H9 (cell line): ENCODE measurements at regions not wholly inside any gene's neighbourhood (a gene's known extent, or its start where the extent isn't known, plus 50 kb on each side); places are given as distances from the start of the nearest gene placed in this dataset.

Source experiments
- DNase-seq: peaks from one replicate; pipeline ENCODE4 v3.0.0-alpha.2; 2017
- H2AFZ ChIP-seq: one replicate; pipeline ENCODE4 v1.6.1; 2013; ENCODE audit warnings: mild to moderate bottlenecking, low read length, control low read depth, moderate library complexity
- H2AK5ac ChIP-seq: 2 replicates; pipeline ENCODE4 v1.6.1; 2013; ENCODE audit warnings: low read length, control low read depth, mixed read lengths; ENCODE audit not compliant: insufficient read length
- H2BK120ac ChIP-seq: one replicate; pipeline ENCODE4 v1.6.1; 2013; ENCODE audit warnings: low read depth, mild to moderate bottlenecking, low read length, control low read depth, inconsistent platforms; ENCODE audit not compliant: poor library complexity, severe bottlenecking
- H2BK12ac ChIP-seq: 2 replicates; pipeline ENCODE4 v1.6.1; 2013; ENCODE audit warnings: low read length, control low read depth, mixed read lengths, low read depth; ENCODE audit not compliant: insufficient read length
- H2BK15ac ChIP-seq: 2 replicates; pipeline ENCODE4 v1.6.1; 2013; ENCODE audit warnings: low read depth, low read length, control low read depth
- H2BK20ac ChIP-seq: one replicate; pipeline ENCODE4 v1.6.1; 2013; ENCODE audit warnings: low read depth, mild to moderate bottlenecking, low read length, control low read depth, inconsistent platforms; ENCODE audit not compliant: poor library complexity, severe bottlenecking
- H2BK5ac ChIP-seq: 2 replicates; pipeline ENCODE4 v1.6.1; 2013; ENCODE audit warnings: low read length, control low read depth, mixed read lengths; ENCODE audit not compliant: insufficient read length
- H3K14ac ChIP-seq: 2 replicates; pipeline ENCODE4 v1.6.1; 2013; ENCODE audit warnings: low read length, control low read depth; ENCODE audit not compliant: insufficient read depth
- H3K18ac ChIP-seq: 2 replicates; pipeline ENCODE4 v1.6.1; 2013; ENCODE audit warnings: low read depth, mild to moderate bottlenecking, mixed read lengths, low read length, control low read depth; ENCODE audit not compliant: insufficient read length
- H3K23ac ChIP-seq: 2 replicates; pipeline ENCODE4 v1.6.1; 2013; ENCODE audit warnings: low read length, control low read depth, mixed read lengths, low read depth; ENCODE audit not compliant: insufficient read length
- H3K23me2 ChIP-seq: 2 replicates; pipeline ENCODE4 v1.6.1; 2013; ENCODE audit warnings: low read depth, mild to moderate bottlenecking, mixed read lengths, low read length, control low read depth; ENCODE audit not compliant: insufficient read length, poor library complexity, severe bottlenecking
- H3K27ac ChIP-seq: 2 replicates; pipeline ENCODE4 v1.5.1; 2013; ENCODE audit warnings: low read length, control low read depth, mixed read lengths, low read depth; ENCODE audit not compliant: insufficient read length
- H3K27me3 ChIP-seq: 2 replicates; pipeline ENCODE4 v1.6.1; 2013; ENCODE audit warnings: low read length, control low read depth, inconsistent platforms; ENCODE audit not compliant: insufficient read depth
- H3K4ac ChIP-seq: 2 replicates; pipeline ENCODE4 v1.6.1; 2013; ENCODE audit warnings: low read depth, mild to moderate bottlenecking, control low read depth, inconsistent platforms, low read length, moderate library complexity
- H3K4me1 ChIP-seq: 2 replicates; pipeline ENCODE4 v1.6.1; 2013; ENCODE audit warnings: low read length, control low read depth, inconsistent platforms; ENCODE audit not compliant: insufficient read depth
- H3K4me2 ChIP-seq: 2 replicates; pipeline ENCODE4 v1.6.1; 2013; ENCODE audit warnings: low read length, control low read depth, mixed read lengths; ENCODE audit not compliant: insufficient read length, insufficient read depth
- H3K56ac ChIP-seq: 2 replicates; pipeline ENCODE4 v1.6.1; 2013; ENCODE audit warnings: low read depth, mild to moderate bottlenecking, mixed read lengths, low read length, control low read depth; ENCODE audit not compliant: insufficient read length
- H3K79me1 ChIP-seq: 2 replicates; pipeline ENCODE4 v1.6.1; 2013; ENCODE audit warnings: low read depth, mild to moderate bottlenecking, moderate library complexity, low read length, control low read depth, inconsistent platforms; ENCODE audit not compliant: insufficient read depth, poor library complexity, severe bottlenecking
- H3K79me2 ChIP-seq: 2 replicates; pipeline ENCODE4 v1.6.1; 2013; ENCODE audit warnings: low read length, control low read depth, inconsistent platforms; ENCODE audit not compliant: insufficient read depth
- H3K9ac ChIP-seq: 2 replicates; pipeline ENCODE4 v1.6.1; 2013; ENCODE audit warnings: low read length, control low read depth, mixed read lengths; ENCODE audit not compliant: insufficient read length; ENCODE audit errors: extremely low read depth
- H3K9me3 ChIP-seq: one replicate; pipeline ENCODE4 v1.6.1; 2013; ENCODE audit warnings: low read depth, low read length, inconsistent platforms; ENCODE audit not compliant: control insufficient read depth
- H3T11ph ChIP-seq: one replicate; pipeline ENCODE4 v1.6.1; 2013; ENCODE audit warnings: mild to moderate bottlenecking, low read length, control low read depth, inconsistent platforms
- H4K20me1 ChIP-seq: one replicate; pipeline ENCODE4 v1.6.1; 2013; ENCODE audit not compliant: control insufficient read depth, insufficient read length, insufficient read depth
- H4K5ac ChIP-seq: 2 replicates; pipeline ENCODE4 v1.6.1; 2013; ENCODE audit warnings: low read depth, mild to moderate bottlenecking, mixed read lengths, low read length, control low read depth; ENCODE audit not compliant: insufficient read length
- H4K8ac ChIP-seq: replicated peaks from 2 replicates; pipeline ENCODE4 v1.6.1; 2013; ENCODE audit warnings: low read length, control low read depth, mixed read lengths, low read depth; ENCODE audit not compliant: insufficient read length
- H4K91ac ChIP-seq: 2 replicates; pipeline ENCODE4 v1.6.1; 2013; ENCODE audit warnings: low read depth, mild to moderate bottlenecking, moderate library complexity, mixed read lengths, low read length, control low read depth; ENCODE audit not compliant: insufficient read length
- H3K27ac Mint-ChIP-seq, 3 experiments: 2 replicates in 2 of 3; 3 replicates in 1 of 3; pipeline ENCODE4 v1.8.0; 2020 to 2021; ENCODE audit warnings: mixed read lengths in 3 of 3, mild to moderate bottlenecking in 1 of 3, moderate library complexity in 1 of 3
- H3K27me3 Mint-ChIP-seq: 2 replicates; pipeline ENCODE4 v1.8.0; 2021; ENCODE audit warnings: low read depth, mild to moderate bottlenecking, moderate library complexity, mixed read lengths
- H3K36me3 Mint-ChIP-seq, 3 experiments: 2 replicates in 2 of 3; 3 replicates in 1 of 3; pipeline ENCODE4 v1.8.0; 2020 to 2021; ENCODE audit warnings: low read depth in 3 of 3, mixed read lengths in 3 of 3; ENCODE audit not compliant: insufficient read depth in 1 of 3
- H3K4me1 Mint-ChIP-seq, 2 experiments: 2 replicates each; pipeline ENCODE4 v1.8.0; 2020; ENCODE audit warnings: mixed read lengths in 2 of 2
- H3K4me3 Mint-ChIP-seq, 2 experiments: 2 replicates in 1 of 2; 3 replicates in 1 of 2; pipeline ENCODE4 v1.8.0; 2020 to 2021; ENCODE audit warnings: mild to moderate bottlenecking in 2 of 2, mixed read lengths in 2 of 2, moderate library complexity in 1 of 2
- H3K9me3 Mint-ChIP-seq, 2 experiments: 2 replicates in 1 of 2; 3 replicates in 1 of 2; pipeline ENCODE4 v1.8.0; 2020; ENCODE audit warnings: mild to moderate bottlenecking in 2 of 2, mixed read lengths in 2 of 2, moderate library complexity in 1 of 2
- CTCF ChIP-seq: fragments of 200-600 bp; sonication (generic); conservative IDR thresholded peaks from 3 replicates; pipeline ENCODE4 v1.8.0; 2021; ENCODE audit warnings: antibody characterized with exemption, mild to moderate bottlenecking

- H3K79me1 ChIP-seq: no peaks in the 10 kb centered on the region
- no peak for DNase-seq
- TF ChIP-seq CTCF: no peak
- H3K27ac ChIP-seq: no peak overlapping the region
- Mint-ChIP-seq H3K4me3 (no peak overlapping the region), H3K27ac (no peak overlapping the region), H3K4me1 (no peaks in the 10 kb centered on the region), H3K36me3 (peaks cover 17 to 32% (median 28%) of the 10 kb centered on the region in 3 experiments), H3K9me3 (peaks cover 32 to 36% of the 10 kb centered on the region in 2 experiments), H3K27me3 (no peaks in the 10 kb centered on the region)
- no peaks in the 10 kb centered on the region for H3K4me1 ChIP-seq
- H3K9ac ChIP-seq: no peak overlapping the region
- H2BK5ac ChIP-seq: no peak overlapping the region
- no peak overlapping the region for H3K4ac ChIP-seq
- H4K91ac ChIP-seq: no peak overlapping the region
- no peak overlapping the region for H2BK15ac ChIP-seq
- H2BK12ac ChIP-seq: no peak overlapping the region
- no peak overlapping the region for H4K5ac ChIP-seq
- no peak overlapping the region for H3K14ac ChIP-seq
- no peaks in the 10 kb centered on the region for H3K9me3 ChIP-seq
- H2AK5ac ChIP-seq: no peak overlapping the region
- H2BK20ac ChIP-seq: no peak overlapping the region
- no peak overlapping the region for H2BK120ac ChIP-seq
- no peak overlapping the region for H3K23ac ChIP-seq
- H3K79me2 ChIP-seq: no peaks in the 10 kb centered on the region
- no peak overlapping the region for H2AFZ ChIP-seq
- no peak overlapping the region for H3T11ph ChIP-seq
- no peaks in the 10 kb centered on the region for H4K20me1 ChIP-seq
- no peak overlapping the region for H3K4me2 ChIP-seq
- no peaks in the 10 kb centered on the region for H3K27me3 ChIP-seq
- no peaks in the 10 kb centered on the region for H3K23me2 ChIP-seq
- no peak overlapping the region for H3K56ac ChIP-seq
- H4K8ac ChIP-seq: no peak overlapping the region
- H3K18ac ChIP-seq: no peak overlapping the region
Measured at GRCh38 chr5:120955795-120956194, 491.7 kb downstream of the PRR16 start.
